HS-27A (cell line): ENCODE measurements at regions not wholly inside any gene's neighbourhood (a gene's known extent, or its start where the extent isn't known, plus 50 kb on each side); places are given as distances from the start of the nearest gene placed in this dataset.
"Not testable (repeated sequence)": the region's sequence is repeated elsewhere in the genome, so short reads cannot be mapped to it uniquely, and the experiment has no call there.

ENCODE experiments used
- DNase-seq: peaks from one replicate; pipeline ENCODE4 v3.0.0-alpha.2; 2012; ENCODE audit warnings: low read depth, missing footprints

- DNase-seq: not testable (repeated sequence)
Measured at GRCh38 chr7:3162798-3163197, 119.1 kb upstream of the CARD11 start.

GRCh38 chr7:3164380-3164792 lies 120.7 kb upstream of the CARD11 start:
- DNase-seq: no peak

GRCh38 chr7:3165681-3166580 lies 122.3 kb upstream of the CARD11 start:
- no peak for DNase-seq

- DNase-seq: no peak
Measured at GRCh38 chr7:3167551-3167950, 123.9 kb upstream of the CARD11 start.

- DNase-seq: no peak
Measured at GRCh38 chr7:3168370-3168769, 124.7 kb upstream of the CARD11 start.

- DNase-seq: no peak
Measured at GRCh38 chr7:3168869-3169268, 125.2 kb upstream of the CARD11 start.

- no peak for DNase-seq
Measured at GRCh38 chr7:3172768-3173280, 128.2 kb upstream of the SDK1 start.

GRCh38 chr7:3174515-3175284 lies 126.4 kb upstream of the SDK1 start:
- no peak for DNase-seq

- no peak for DNase-seq
Measured at GRCh38 chr7:3175285-3175902, 125.7 kb upstream of the SDK1 start.

- DNase-seq: no peak
Measured at GRCh38 chr7:3176112-3177000, 124.7 kb upstream of the SDK1 start.

- DNase-seq: no peak
Measured at GRCh38 chr7:3177271-3177670, 123.8 kb upstream of the SDK1 start.

GRCh38 chr7:3179456-3179855 lies 121.6 kb upstream of the SDK1 start:
- DNase-seq: no peak

GRCh38 chr7:3180604-3181003 lies 120.4 kb upstream of the SDK1 start:
- no peak for DNase-seq

- not testable (repeated sequence) for DNase-seq
Measured at GRCh38 chr7:3182055-3182454, 119.0 kb upstream of the SDK1 start.

- no peak for DNase-seq
Measured at GRCh38 chr7:3187444-3188040, 113.5 kb upstream of the SDK1 start.

- DNase-seq: no peak
Measured at GRCh38 chr7:3188946-3189345, 112.1 kb upstream of the SDK1 start.

- DNase-seq: no peak
Measured at GRCh38 chr7:3191548-3191947, 109.5 kb upstream of the SDK1 start.

- DNase-seq: no peak
Measured at GRCh38 chr7:3192669-3193068, 108.4 kb upstream of the SDK1 start.

- DNase-seq: no peak
Measured at GRCh38 chr7:3193379-3194120, 107.5 kb upstream of the SDK1 start.

- DNase-seq: no peak
Measured at GRCh38 chr7:3194501-3195141, 106.4 kb upstream of the SDK1 start.
